Bronchial epithelial cell (primary cell): ENCODE measurements at regions not wholly inside any gene's neighbourhood (a gene's known extent, or its start where the extent isn't known, plus 50 kb on each side); places are given as distances from the start of the nearest gene placed in this dataset.
"Not testable (repeated sequence)": the region's sequence is repeated elsewhere in the genome, so short reads cannot be mapped to it uniquely, and the experiment has no call there.

Source experiments
- DNase-seq: peaks from one replicate; pipeline ENCODE4 v3.0.0-alpha.2; 2010; ENCODE audit warnings: low read depth
- FAIRE-seq: peaks from 2 replicates; lab custom pipeline; 2011; peaks lifted over from hg19 to GRCh38; lab: Jason Lieb, UNC
- H3K27me3 ChIP-seq: 2 replicates; pipeline ENCODE4 v1.5.1; 2011; ENCODE audit warnings: low read length; ENCODE audit not compliant: control insufficient read depth, insufficient read depth
- H3K36me3 ChIP-seq: 2 replicates; pipeline ENCODE4 v1.5.1; 2011; ENCODE audit warnings: low read length; ENCODE audit not compliant: control insufficient read depth, insufficient read depth
- H3K4me3 ChIP-seq: 2 replicates; pipeline ENCODE4 v1.5.1; 2011; ENCODE audit warnings: mild to moderate bottlenecking, low read depth, low read length, control low read depth

DNA sequence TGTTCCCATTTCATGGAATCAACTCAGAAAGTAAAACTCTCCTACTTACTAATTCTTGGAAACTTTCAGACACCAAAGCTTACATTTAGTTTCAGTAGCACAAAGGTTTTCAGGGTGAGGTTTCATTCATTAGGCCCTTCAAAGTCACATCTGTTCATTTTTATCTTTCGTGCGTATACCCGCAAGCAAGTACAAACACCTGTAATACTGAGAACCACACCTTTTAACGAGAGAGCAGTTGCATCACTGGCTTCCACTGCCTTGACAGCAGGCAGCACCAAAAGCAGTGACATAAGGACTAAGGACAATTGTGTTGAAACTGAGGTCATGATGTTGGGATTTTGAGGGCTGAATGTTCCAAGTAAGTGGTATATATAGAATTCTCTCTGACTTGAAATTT lies 60.5 kb downstream of the GOLGA6L22 start:
- not testable (repeated sequence) for DNase-seq, H3K27me3 ChIP-seq, H3K4me3 ChIP-seq, FAIRE-seq, H3K36me3 ChIP-seq

DNA sequence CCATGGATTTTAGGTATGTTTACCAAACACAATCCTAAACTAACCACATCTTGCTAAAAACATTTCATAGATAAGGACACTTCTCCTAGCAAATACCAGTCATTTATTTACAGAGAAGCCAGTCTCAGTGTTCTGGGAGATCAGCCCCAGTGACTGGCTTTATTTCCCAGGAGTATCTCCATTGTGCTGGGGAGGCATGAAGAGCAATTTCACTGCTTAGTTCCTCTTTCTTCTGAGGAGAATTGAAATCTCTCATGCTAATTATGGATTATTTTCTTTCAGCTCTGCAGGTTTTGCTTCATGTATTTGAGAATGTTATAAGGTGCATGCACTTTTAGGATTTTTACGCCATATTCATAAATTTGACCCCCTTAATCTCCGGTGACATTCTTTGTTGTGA lies 67.8 kb downstream of the GOLGA6L22 start:
- not testable (repeated sequence) for FAIRE-seq, DNase-seq, H3K4me3 ChIP-seq, H3K27me3 ChIP-seq, H3K36me3 ChIP-seq

GRCh38 chr15:22527016-22527415 lies 68.3 kb downstream of the GOLGA6L22 start:
- not testable (repeated sequence) for H3K36me3 ChIP-seq, H3K4me3 ChIP-seq, FAIRE-seq, DNase-seq, H3K27me3 ChIP-seq

DNA sequence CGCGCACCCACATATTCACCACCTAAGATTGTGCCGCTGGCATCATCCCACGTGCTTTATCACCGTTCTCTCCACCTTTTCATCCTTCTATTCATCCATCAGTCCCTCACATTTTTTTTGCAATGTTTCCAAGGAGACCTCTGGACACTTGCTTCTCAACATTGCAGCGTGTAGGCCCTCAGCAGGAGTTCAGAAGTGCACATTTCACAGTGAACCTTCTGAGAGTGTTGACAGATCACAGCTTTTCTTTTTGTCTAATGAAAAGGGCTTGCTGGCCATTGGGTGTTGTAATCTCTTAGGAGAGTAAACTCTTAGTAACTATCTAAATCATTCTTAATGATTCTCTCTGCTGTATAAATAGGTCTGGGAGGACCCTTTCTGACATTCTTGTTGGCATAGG lies 70.5 kb downstream of the GOLGA6L22 start:
- not testable (repeated sequence) for H3K36me3 ChIP-seq, FAIRE-seq

DNA sequence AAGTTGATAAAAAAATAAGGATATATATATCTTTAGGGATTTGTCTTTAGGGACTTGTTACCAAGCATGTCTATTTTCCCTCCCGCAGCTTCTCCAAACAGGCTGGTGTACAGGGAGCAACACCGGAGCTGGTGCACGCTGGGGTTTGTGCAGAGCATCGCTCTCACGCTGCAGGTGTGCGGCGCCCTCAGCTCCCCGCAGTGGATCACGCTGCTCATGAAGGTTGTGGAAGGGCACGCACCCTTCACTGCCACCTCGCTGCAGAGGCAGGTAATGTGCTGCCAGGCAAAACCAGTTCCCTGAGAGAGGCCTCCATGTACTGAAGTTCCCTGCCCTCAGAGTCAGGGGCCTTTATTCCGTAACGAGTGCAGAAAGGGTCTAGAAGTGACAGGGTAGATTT lies 101.0 kb downstream of the GOLGA6L22 start:
- not testable (repeated sequence) for H3K4me3 ChIP-seq, FAIRE-seq, H3K27me3 ChIP-seq, DNase-seq, H3K36me3 ChIP-seq

More for the DNA sequence above, 70.5 kb downstream of the GOLGA6L22 start:
- not testable (repeated sequence) for H3K27me3 ChIP-seq, DNase-seq, H3K4me3 ChIP-seq

DNA sequence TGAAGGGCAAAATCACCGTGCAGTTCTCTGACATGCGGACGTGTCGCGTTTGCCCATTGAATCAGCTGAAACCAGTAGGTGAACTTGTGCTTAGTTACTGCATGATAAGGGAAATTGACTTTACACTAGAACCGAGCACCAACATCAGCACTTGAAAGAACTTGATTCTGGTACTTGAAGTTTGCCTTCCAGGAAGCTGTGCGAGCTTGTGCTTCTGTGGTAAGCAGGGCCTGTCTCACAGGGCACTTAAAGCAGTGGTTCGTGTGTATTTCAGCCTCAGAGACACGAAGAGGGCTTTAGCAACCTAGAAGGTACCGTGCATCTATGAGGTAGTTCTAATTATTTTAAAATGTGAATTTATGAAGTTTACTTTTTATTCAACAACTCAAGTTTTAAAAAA lies 103.0 kb downstream of the GOLGA6L22 start:
- not testable (repeated sequence) for H3K27me3 ChIP-seq, H3K36me3 ChIP-seq, H3K4me3 ChIP-seq, FAIRE-seq, DNase-seq

DNA sequence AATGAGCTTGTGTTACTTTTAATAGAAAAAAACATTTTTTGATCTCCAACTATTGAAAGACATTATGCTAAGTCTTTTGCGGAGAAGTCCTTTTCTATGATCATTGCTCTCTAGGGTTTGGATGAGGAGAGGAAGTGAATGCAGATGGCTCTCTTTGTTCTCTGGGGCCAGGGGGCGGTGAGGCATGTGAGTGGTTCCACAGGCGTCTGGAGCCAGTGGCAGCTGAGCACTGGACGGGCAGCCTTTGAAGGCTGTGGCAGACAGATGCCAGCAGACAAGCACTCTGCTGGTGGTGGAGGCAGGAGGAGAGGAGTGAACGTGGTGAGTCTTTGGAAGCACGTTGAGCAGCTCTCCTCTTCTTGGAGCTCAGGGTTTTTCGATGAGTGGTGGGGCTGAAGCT lies 107.8 kb downstream of the GOLGA6L22 start:
- not testable (repeated sequence) for FAIRE-seq, H3K4me3 ChIP-seq

GRCh38 chr15:22569486-22569885 lies 110.8 kb downstream of the GOLGA6L22 start:
- H3K36me3 ChIP-seq, H3K4me3 ChIP-seq, DNase-seq, FAIRE-seq, H3K27me3 ChIP-seq: not testable (repeated sequence)

More for the DNA sequence above, 107.8 kb downstream of the GOLGA6L22 start:
- not testable (repeated sequence) for H3K36me3 ChIP-seq, H3K27me3 ChIP-seq, DNase-seq

- DNase-seq, H3K4me3 ChIP-seq, H3K27me3 ChIP-seq, H3K36me3 ChIP-seq, FAIRE-seq: not testable (repeated sequence)
Measured at GRCh38 chr15:22572152-22572735, 113.5 kb downstream of the GOLGA6L22 start.

DNA sequence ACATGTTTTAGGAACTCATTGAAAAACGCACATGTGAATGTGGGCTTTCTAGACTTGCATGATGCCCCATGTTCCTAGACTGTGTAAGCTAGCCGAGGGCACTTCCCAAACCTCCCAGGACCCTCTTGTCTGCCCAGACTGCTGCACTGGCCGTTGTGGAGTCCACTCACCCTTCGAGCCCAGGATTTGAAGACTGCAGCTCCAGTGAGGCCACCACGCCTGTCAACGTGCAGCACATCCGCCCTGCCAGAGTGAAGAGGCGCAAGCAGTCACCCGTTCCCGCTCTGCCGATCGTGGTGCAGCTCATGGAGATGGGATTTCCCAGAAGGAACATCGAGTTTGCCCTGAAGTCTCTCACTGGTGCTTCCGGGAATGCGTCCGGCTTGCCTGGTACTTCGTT lies 114.1 kb downstream of the GOLGA6L22 start:
- not testable (repeated sequence) for DNase-seq, FAIRE-seq

DNA sequence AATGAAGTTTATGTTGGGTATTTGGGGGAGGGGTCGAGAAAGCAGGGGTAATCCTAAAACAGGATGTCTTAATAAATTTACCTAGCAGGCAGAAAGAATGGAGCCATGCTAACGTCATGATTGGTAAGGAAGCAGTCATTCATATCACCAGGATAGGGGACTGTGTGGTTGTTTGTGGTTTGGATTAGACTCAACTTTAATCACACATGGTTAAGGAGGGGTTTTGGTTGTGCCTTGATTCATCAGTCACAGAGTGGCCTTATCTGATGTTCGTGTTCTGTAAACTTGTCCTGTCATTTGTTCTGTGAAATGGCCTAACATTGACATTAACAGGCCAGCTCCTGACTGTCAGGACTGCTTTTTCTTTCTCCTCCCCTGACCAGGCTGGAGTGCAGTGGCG lies 119.1 kb downstream of the GOLGA6L22 start:
- FAIRE-seq, DNase-seq, H3K36me3 ChIP-seq, H3K4me3 ChIP-seq, H3K27me3 ChIP-seq: not testable (repeated sequence)

More for the DNA sequence above, 114.1 kb downstream of the GOLGA6L22 start:
- not testable (repeated sequence) for H3K36me3 ChIP-seq, H3K27me3 ChIP-seq, H3K4me3 ChIP-seq

- FAIRE-seq, DNase-seq: not testable (repeated sequence)
Measured at GRCh38 chr15:22579213-22579612, 120.5 kb downstream of the GOLGA6L22 start.

DNA sequence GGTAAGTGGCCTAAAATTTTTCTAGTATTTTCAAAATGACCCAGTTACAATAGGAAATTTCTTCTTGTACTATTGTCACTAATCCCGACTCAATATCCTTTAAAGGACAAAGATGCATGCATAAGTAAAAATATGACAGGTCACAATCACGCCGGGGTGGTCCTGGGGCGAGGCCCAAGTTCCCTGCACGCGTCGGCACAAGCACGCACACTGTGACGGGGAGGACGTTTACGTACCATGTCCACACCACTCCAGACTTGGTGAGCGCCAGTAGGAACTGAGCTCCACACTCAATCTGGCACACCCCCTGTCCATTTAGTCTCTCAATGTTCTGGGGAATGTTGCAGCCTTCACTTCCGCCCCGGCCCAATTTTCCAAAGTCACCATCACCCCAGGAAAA lies 128.7 kb downstream of the GOLGA6L22 start:
- H3K36me3 ChIP-seq, DNase-seq, H3K27me3 ChIP-seq, FAIRE-seq, H3K4me3 ChIP-seq: not testable (repeated sequence)

More at GRCh38 chr15:22579213-22579612, 120.5 kb downstream of the GOLGA6L22 start:
- H3K4me3 ChIP-seq, H3K36me3 ChIP-seq, H3K27me3 ChIP-seq: not testable (repeated sequence)

GRCh38 chr15:22598552-22598951 lies 139.8 kb downstream of the GOLGA6L22 start:
- H3K27me3 ChIP-seq, DNase-seq, H3K4me3 ChIP-seq, H3K36me3 ChIP-seq, FAIRE-seq: not testable (repeated sequence)
